Esophagus muscularis mucosa (tissue), 3 donors: ENCODE measurements at regions not wholly inside any gene's neighbourhood (a gene's known extent, or its start where the extent isn't known, plus 50 kb on each side); places are given as distances from the start of the nearest gene placed in this dataset.

Source experiments
- CTCF ChIP-seq, 3 experiments: fragments of 200-600 bp in 2 of 3; fragments of 450-650 bp in 1 of 3; sonication (generic) in 2 of 3; IDR thresholded peaks; one replicate each; pipeline ENCODE4 v1.5.1; 2017 to 2019; ENCODE audit warnings: antibody characterized with exemption in 3 of 3, mild to moderate bottlenecking in 2 of 3, moderate library complexity in 1 of 3
- EP300 ChIP-seq: sonication (generic); formaldehyde crosslinking; IDR thresholded peaks from one replicate; pipeline ENCODE4 v1.6.1; 2017; ENCODE audit warnings: antibody characterized with exemption

GRCh38 chr20:51899674-51900073 is 97.4 kb upstream of the SALL4 start:
- TF ChIP-seq CTCF (IDR thresholded peaks at IDR 0.05) (no peak), EP300 (no peak)
